ENCODE measurements at regions not wholly inside any gene's neighbourhood (a gene's known extent, or its start where the extent isn't known, plus 50 kb on each side); places are given as distances from the start of the nearest gene placed in this dataset.

DNA sequence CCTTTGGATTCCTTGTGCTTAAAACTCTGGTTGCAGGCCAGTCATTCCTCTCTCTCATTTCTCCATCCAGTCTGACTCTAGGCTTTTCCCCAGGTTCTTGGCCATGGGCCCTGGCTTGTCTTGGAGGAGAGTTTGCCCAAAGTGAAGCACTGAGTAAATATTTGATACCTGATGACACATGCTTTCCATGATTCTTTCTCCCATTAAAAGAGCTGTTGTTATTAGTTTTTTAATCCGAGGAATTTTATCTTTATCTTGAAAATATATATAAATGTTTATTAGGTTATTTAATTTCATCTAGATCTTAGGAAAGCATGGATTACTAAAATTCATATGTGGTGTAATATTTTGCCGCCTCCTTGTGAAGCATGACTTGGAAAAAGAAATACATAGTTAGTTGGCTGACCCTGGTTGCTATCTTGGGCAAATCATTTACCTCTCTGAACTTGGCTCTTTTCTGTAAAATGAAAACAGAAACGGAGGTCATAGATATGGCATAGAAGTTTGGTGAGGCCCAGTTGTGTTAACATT lies 650.1 kb downstream of the SLC4A3 start:
- Histone ChIP-seq H3K4me1 (ENCODE audit: insufficient read depth, low read length) (no peaks in the 10 kb centered on the region), H3T11ph (ENCODE audit: low read length) (no peak overlapping the region), H4K5ac (ENCODE audit: insufficient read length, low read depth, low read length) (no peak overlapping the region), H2AK5ac (ENCODE audit: insufficient read length, low read length) (no peak overlapping the region), H3K4me2 (ENCODE audit: insufficient read depth, insufficient read length, low read length) (no peak overlapping the region), H2BK120ac (ENCODE audit: low read depth, low read length, poor library complexity, severe bottlenecking) (no peak overlapping the region), H3K4ac (ENCODE audit: low read depth, low read length) (no peak overlapping the region), H3K27me3 (ENCODE audit: insufficient read depth, low read length) (no peaks in the 10 kb centered on the region), H3K9me3 (ENCODE audit: control insufficient read depth, low read depth, low read length) (no peaks in the 10 kb centered on the region), H4K20me1 (ENCODE audit: control insufficient read depth, insufficient read depth, insufficient read length) (no peaks in the 10 kb centered on the region), H3K14ac (ENCODE audit: insufficient read depth, low read length) (no peak overlapping the region), H3K27ac (ENCODE audit: insufficient read length, low read depth, low read length) (no peak overlapping the region), H3K18ac (ENCODE audit: insufficient read length, low read depth, low read length) (no peak overlapping the region), H2AFZ (ENCODE audit: low read length) (no peak overlapping the region), H2BK5ac (ENCODE audit: insufficient read length, low read length) (no peak overlapping the region), H2BK20ac (ENCODE audit: low read depth, low read length, poor library complexity, severe bottlenecking) (no peak overlapping the region), H4K8ac (replicated peaks; ENCODE audit: insufficient read length, low read depth, low read length) (no peak overlapping the region), H3K23me2 (ENCODE audit: insufficient read length, low read depth, low read length, poor library complexity, severe bottlenecking) (no peaks in the 10 kb centered on the region), H3K79me2 (ENCODE audit: insufficient read depth, low read length) (no peaks in the 10 kb centered on the region), H3K23ac (ENCODE audit: insufficient read length, low read depth, low read length) (no peak overlapping the region), H2BK12ac (ENCODE audit: insufficient read length, low read depth, low read length) (no peak overlapping the region), H3K9ac (ENCODE audit: extremely low read depth, insufficient read length, low read length) (no peak overlapping the region), H3K56ac (ENCODE audit: insufficient read length, low read depth, low read length) (no peak overlapping the region), H4K91ac (ENCODE audit: insufficient read length, low read depth, low read length) (no peak overlapping the region), H2BK15ac (ENCODE audit: low read depth, low read length) (no peak overlapping the region), H3K79me1 (ENCODE audit: insufficient read depth, low read depth, low read length, poor library complexity, severe bottlenecking) (no peaks in the 10 kb centered on the region)
- WGBS (ENCODE audit: extremely low coverage, insufficient read length, low lambda C conversion rate) = no CpG with 5 or more reads among the region's 3 CpGs
- no peaks in the 10 kb centered on the region; a peak in 1 of 7 replicates for H3K36me3 Mint-ChIP-seq (ENCODE audit: insufficient read depth in 1 of 3, low read depth in 3 of 3)
- no peak for DNase-seq
- TF ChIP-seq, protein P1, sequence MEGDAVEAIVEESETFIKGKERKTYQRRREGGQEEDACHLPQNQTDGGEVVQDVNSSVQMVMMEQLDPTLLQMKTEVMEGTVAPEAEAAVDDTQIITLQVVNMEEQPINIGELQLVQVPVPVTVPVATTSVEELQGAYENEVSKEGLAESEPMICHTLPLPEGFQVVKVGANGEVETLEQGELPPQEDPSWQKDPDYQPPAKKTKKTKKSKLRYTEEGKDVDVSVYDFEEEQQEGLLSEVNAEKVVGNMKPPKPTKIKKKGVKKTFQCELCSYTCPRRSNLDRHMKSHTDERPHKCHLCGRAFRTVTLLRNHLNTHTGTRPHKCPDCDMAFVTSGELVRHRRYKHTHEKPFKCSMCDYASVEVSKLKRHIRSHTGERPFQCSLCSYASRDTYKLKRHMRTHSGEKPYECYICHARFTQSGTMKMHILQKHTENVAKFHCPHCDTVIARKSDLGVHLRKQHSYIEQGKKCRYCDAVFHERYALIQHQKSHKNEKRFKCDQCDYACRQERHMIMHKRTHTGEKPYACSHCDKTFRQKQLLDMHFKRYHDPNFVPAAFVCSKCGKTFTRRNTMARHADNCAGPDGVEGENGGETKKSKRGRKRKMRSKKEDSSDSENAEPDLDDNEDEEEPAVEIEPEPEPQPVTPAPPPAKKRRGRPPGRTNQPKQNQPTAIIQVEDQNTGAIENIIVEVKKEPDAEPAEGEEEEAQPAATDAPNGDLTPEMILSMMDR (conservative IDR thresholded peaks at IDR 0.05) = no peak
- H3K27ac Mint-ChIP-seq = no peak overlapping the region; a peak in 1 of 7 replicates
- no peaks in the 10 kb centered on the region for H3K4me1 Mint-ChIP-seq
- peaks cover 0 to 3% of the 10 kb centered on the region in 2 experiments; a peak in 1 of 5 replicates for H3K9me3 Mint-ChIP-seq
- H3K27me3 Mint-ChIP-seq (ENCODE audit: low read depth) = no peaks in the 10 kb centered on the region
- H3K4me3 Mint-ChIP-seq = no peak overlapping the region
